Neural cell (in vitro differentiated cells): ENCODE measurements at regions not wholly inside any gene's neighbourhood (a gene's known extent, or its start where the extent isn't known, plus 50 kb on each side); places are given as distances from the start of the nearest gene placed in this dataset.

Source experiments
- H2AFZ ChIP-seq: fragments of 200-600, 300-800 bp; sonication (generic), shearing (Covaris generic); 2 replicates; pipeline ENCODE4 v1.6.0; 2014; ENCODE audit warnings: low read depth, mild to moderate bottlenecking, antibody characterized with exemption, low read length, moderate library complexity
- H3F3A ChIP-seq: fragments of 200-600 bp; shearing (Covaris generic); 2 replicates; pipeline ENCODE4 v1.6.1; 2016; ENCODE audit warnings: mild to moderate bottlenecking, moderate library complexity, mixed read lengths, antibody characterized with exemption, low read length; ENCODE audit not compliant: insufficient read depth, poor library complexity, severe bottlenecking
- H3K27ac ChIP-seq: fragments of 200-600, 300-800 bp; sonication (generic), shearing (Covaris generic); 2 replicates; pipeline ENCODE4 v1.5.1; 2014; ENCODE audit warnings: mild to moderate bottlenecking, low read length, moderate library complexity
- H3K27me3 ChIP-seq: fragments of 300-800, 200-600 bp; sonication (generic), shearing (Covaris generic); 2 replicates; pipeline ENCODE4 v1.6.0; 2014; ENCODE audit warnings: mild to moderate bottlenecking, low read depth, low read length, moderate library complexity; ENCODE audit not compliant: insufficient read depth
- H3K36me3 ChIP-seq: fragments of 300-800, 200-600 bp; sonication (generic), shearing (Covaris generic); 2 replicates; pipeline ENCODE4 v1.5.1; 2014; ENCODE audit warnings: mild to moderate bottlenecking, antibody characterized with exemption, low read length, moderate library complexity; ENCODE audit not compliant: insufficient read depth
- H3K4me2 ChIP-seq: fragments of 300-800, 200-600 bp; sonication (generic), shearing (Covaris generic); 2 replicates; pipeline ENCODE4 v1.6.0; 2014; ENCODE audit warnings: mild to moderate bottlenecking, low read length
- H3K4me3 ChIP-seq: fragments of 300-800, 200-600 bp; sonication (generic), shearing (Covaris generic); 2 replicates; pipeline ENCODE4 v1.5.1; 2014; ENCODE audit warnings: mild to moderate bottlenecking, low read length, moderate library complexity
- H3K79me2 ChIP-seq: fragments of 200-600 bp; shearing (Covaris generic); replicated peaks from 2 replicates; pipeline ENCODE4 v1.6.0; 2014; ENCODE audit warnings: mild to moderate bottlenecking, low read length, moderate library complexity; ENCODE audit not compliant: insufficient read depth
- H3K9ac ChIP-seq: fragments of 300-800, 200-600 bp; sonication (generic), shearing (Covaris generic); 2 replicates; pipeline ENCODE4 v1.6.1; 2016; ENCODE audit warnings: mild to moderate bottlenecking, low read length, mixed read lengths
- H3K9me2 ChIP-seq: fragments of 200-600 bp; shearing (Covaris generic); 2 replicates; pipeline ENCODE4 v1.6.1; 2016; ENCODE audit warnings: mild to moderate bottlenecking, low read length, mixed read lengths; ENCODE audit not compliant: insufficient read depth
- H3K9me3 ChIP-seq: fragments of 200-600, 300-800 bp; sonication (generic), shearing (Covaris generic); 2 replicates; pipeline ENCODE4 v1.6.1; 2016; ENCODE audit warnings: mild to moderate bottlenecking, mixed run types, low read length, moderate library complexity, mixed read lengths
- H4K20me1 ChIP-seq: fragments of 200-600 bp; shearing (Covaris generic); 2 replicates; pipeline ENCODE4 v1.6.1; 2016; ENCODE audit warnings: mild to moderate bottlenecking, mixed run types; ENCODE audit not compliant: insufficient read depth
- CTCF ChIP-seq: fragments of 450-650 bp; IDR thresholded peaks from 2 replicates; pipeline ENCODE4 v1.5.1; 2014; ENCODE audit warnings: antibody characterized with exemption, mild to moderate bottlenecking, moderate library complexity; ENCODE audit not compliant: poor library complexity, severe bottlenecking
- EP300 ChIP-seq: fragments of 450-650 bp; conservative IDR thresholded peaks from 2 replicates; pipeline ENCODE4 v1.6.1; 2014; ENCODE audit warnings: antibody characterized with exemption, mild to moderate bottlenecking, moderate library complexity; ENCODE audit not compliant: poor library complexity, severe bottlenecking
- EZH2 ChIP-seq: fragments of 200-600, 300-800 bp; shearing (Covaris generic), sonication (generic); IDR thresholded peaks from 2 replicates; pipeline ENCODE4 v1.6.1; 2014; ENCODE audit warnings: antibody characterized with exemption, low read length, borderline replicate concordance, mild to moderate bottlenecking; ENCODE audit not compliant: insufficient read depth, poor library complexity, severe bottlenecking
- MXI1 ChIP-seq: fragments of 450-650 bp; conservative IDR thresholded peaks from 2 replicates; pipeline ENCODE4 v1.6.1; 2014; ENCODE audit warnings: antibody characterized with exemption, mild to moderate bottlenecking; ENCODE audit not compliant: poor library complexity, severe bottlenecking
- POLR2AphosphoS5 ChIP-seq: IDR thresholded peaks from 2 replicates; pipeline ENCODE4 v1.6.1; 2012
- RAD21 ChIP-seq: fragments of 450-650 bp; conservative IDR thresholded peaks from 2 replicates; pipeline ENCODE4 v1.6.1; 2014; ENCODE audit warnings: antibody characterized with exemption, mild to moderate bottlenecking, moderate library complexity
- REST ChIP-seq: IDR thresholded peaks from 2 replicates; pipeline ENCODE4 v1.6.1; 2012; ENCODE audit warnings: borderline replicate concordance
- SMC3 ChIP-seq: fragments of 450-650 bp; conservative IDR thresholded peaks from 2 replicates; pipeline ENCODE4 v1.6.1; 2014; ENCODE audit warnings: antibody characterized with exemption, mild to moderate bottlenecking, moderate library complexity; ENCODE audit not compliant: poor library complexity
- TAF1 ChIP-seq: IDR thresholded peaks from 2 replicates; pipeline ENCODE4 v1.6.1; 2012; ENCODE audit warnings: low read depth

- Histone ChIP-seq H3K27me3 (no peaks in the 10 kb centered on the region), H3K36me3 (no peaks in the 10 kb centered on the region), H2AFZ (no peak overlapping the region), H3K4me2 (no peak overlapping the region), H3K79me2 (no peaks in the 10 kb centered on the region), H3K9ac (no peak overlapping the region), H3K9me3 (no peaks in the 10 kb centered on the region), H3K4me3 (no peak overlapping the region), H3K27ac (no peak overlapping the region), H3K9me2 (no peaks in the 10 kb centered on the region), H3F3A (no peaks in the 10 kb centered on the region), H4K20me1 (no peaks in the 10 kb centered on the region)
- no peak for TF ChIP-seq RAD21
- TF ChIP-seq CTCF: no peak
- TF ChIP-seq MXI1: no peak
- no peak for TF ChIP-seq TAF1
- no peak for TF ChIP-seq EP300
Observed at GRCh38 chr6:760982-761955, 68.3 kb upstream of the EXOC2 start.

GRCh38 chr6:759729-760128, 66.8 kb upstream of the EXOC2 start:
- no peak overlapping the region for H2AFZ ChIP-seq
- H3K79me2 ChIP-seq: no peaks in the 10 kb centered on the region
- H3F3A ChIP-seq: no peaks in the 10 kb centered on the region
- no peaks in the 10 kb centered on the region for H3K36me3 ChIP-seq
- no peak overlapping the region for H3K4me3 ChIP-seq
- H3K27me3 ChIP-seq: no peaks in the 10 kb centered on the region
- no peak overlapping the region for H3K27ac ChIP-seq
- H4K20me1 ChIP-seq: no peaks in the 10 kb centered on the region
- no peak overlapping the region for H3K9ac ChIP-seq
- H3K4me2 ChIP-seq: no peak overlapping the region
- H3K9me2 ChIP-seq: no peaks in the 10 kb centered on the region
- no peaks in the 10 kb centered on the region for H3K9me3 ChIP-seq
- TF ChIP-seq EZH2: no peak
- no peak for TF ChIP-seq MXI1
- no peak for TF ChIP-seq SMC3
- no peak for TF ChIP-seq REST
- TF ChIP-seq TAF1: no peak
- no peak for TF ChIP-seq EP300
- TF ChIP-seq RAD21: no peak
- TF ChIP-seq CTCF: no peak
- TF ChIP-seq POLR2AphosphoS5: no peak
